Skin epidermis (tissue), 12 donors: ENCODE measurements at regions not wholly inside any gene's neighbourhood (a gene's known extent, or its start where the extent isn't known, plus 50 kb on each side); places are given as distances from the start of the nearest gene placed in this dataset.
"Not testable (repeated sequence)": the region's sequence is repeated elsewhere in the genome, so short reads cannot be mapped to it uniquely, and the experiment has no call there.

ENCODE experiments used
- H3K27ac ChIP-seq, 21 experiments: fragments of 200-600 bp; sonication (generic) in 11 of 21; one replicate each; pipeline ENCODE4 v1.5.0; 2020; ENCODE audit warnings: mild to moderate bottlenecking in 3 of 21, inconsistent platforms in 2 of 21, moderate library complexity in 2 of 21
- H3K4me3 ChIP-seq, 7 experiments: fragments of 200-600 bp; sonication (generic) in 2 of 7; one replicate each; pipeline ENCODE4 v1.5.0; 2020; ENCODE audit warnings: inconsistent platforms in 2 of 7, mild to moderate bottlenecking in 2 of 7, moderate library complexity in 1 of 7

GRCh38 chr3:5767304-5767703, 579.8 kb downstream of the EDEM1 start:
- no peak overlapping the region for H3K27ac ChIP-seq
- H3K4me3 ChIP-seq = no peak overlapping the region

DNA sequence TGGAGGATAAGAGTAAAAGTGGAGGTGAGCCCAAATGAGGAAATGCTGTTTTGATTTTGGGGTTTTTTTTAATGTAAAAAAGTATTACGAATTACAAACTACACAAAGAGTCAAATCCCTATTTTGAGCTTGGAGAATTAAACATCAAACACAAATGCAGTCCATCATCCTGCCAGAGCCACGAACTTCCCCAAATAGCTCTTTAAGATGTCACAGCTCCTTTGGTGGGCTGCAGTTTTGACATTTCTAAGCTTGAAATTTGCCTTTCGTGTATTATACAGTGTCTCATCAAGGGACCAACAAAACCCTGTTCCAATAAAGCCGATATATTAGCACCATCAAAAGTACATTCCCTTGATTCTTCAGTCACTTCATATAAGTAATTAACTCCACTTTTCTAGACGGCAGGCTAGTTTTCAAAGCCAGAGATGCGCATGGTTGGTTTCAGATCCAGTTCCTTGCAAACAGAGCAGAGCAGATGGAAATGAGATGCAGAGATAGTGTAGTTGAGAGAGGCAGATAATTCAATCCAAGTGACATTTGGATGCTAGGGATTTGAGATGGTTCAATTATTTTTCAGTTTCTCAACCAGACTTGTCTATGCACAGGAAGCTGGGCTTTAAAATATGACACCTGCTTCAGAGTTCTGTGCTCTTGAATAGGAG, 580.9 kb downstream of the EDEM1 start:
- H3K4me3 ChIP-seq = no peak overlapping the region
- no peak overlapping the region for H3K27ac ChIP-seq

DNA sequence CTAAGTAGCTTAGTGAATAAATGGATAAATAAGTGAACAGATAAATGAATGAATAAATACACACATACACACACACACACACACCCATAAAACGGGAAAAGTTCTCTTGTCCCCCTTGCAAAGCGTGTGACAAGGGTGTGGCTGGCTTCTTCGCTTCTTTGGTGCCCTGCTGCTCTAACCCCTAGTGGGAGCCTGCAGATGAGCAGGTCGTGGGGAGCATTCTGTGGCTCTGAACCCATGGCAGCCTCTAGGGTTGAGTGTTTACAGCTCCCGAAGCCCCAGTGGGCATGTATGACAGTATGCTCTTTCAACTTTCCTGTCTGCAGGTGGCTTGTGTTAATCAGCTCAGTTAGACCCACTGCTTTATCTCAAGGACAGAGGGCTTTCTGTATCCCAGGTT, 582.3 kb downstream of the EDEM1 start:
- Histone ChIP-seq H3K27ac (no peak overlapping the region), H3K4me3 (no peak overlapping the region)

DNA sequence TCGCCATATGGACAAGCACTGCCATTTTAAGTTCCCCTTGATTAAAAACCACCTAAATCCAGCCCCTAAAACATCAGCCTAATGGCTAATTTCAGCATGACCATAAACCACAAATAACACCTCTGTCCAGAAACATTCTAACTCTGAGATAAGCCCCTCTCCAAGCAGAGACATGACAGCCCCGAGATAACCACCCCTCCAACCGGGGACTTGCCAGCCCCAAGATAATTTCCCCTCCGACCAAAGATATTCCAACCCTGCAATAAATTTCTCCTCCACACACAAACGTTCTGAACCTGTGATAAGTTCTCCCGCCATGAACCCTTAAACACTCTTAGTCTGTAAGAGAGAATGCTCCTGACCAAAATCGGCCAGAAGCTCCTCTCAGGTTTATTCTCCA, 586.8 kb downstream of the EDEM1 start:
- H3K4me3 ChIP-seq = no peak overlapping the region
- H3K27ac ChIP-seq = no peak overlapping the region

DNA sequence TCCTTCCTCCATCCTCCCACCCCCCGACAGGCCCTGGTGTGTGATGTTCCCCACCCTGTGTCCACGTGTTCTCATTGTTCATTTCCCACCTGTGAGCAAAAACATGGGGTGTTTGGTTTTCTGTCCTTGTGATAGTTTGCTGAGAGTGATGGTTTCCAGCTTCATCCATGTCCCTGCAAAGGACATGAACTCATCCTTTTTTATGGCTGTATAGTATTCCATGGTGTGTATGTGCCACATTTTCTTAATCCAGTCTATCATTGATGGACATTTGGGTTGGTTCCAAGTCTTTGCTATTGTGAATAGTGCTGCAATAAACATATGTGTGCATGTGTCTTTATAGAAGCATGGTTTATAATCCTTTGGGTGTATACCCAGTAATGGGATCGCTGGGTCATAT, 587.6 kb downstream of the EDEM1 start:
- H3K4me3 ChIP-seq, H3K27ac ChIP-seq: not testable (repeated sequence)

- no peak overlapping the region for H3K4me3 ChIP-seq
Observed at GRCh38 chr3:5784690-5785089, 597.2 kb downstream of the EDEM1 start.

GRCh38 chr3:5787861-5788488, 600.5 kb downstream of the EDEM1 start:
- H3K4me3 ChIP-seq = no peak overlapping the region

More at GRCh38 chr3:5784690-5785089, 597.2 kb downstream of the EDEM1 start:
- H3K27ac ChIP-seq = no peak overlapping the region

DNA sequence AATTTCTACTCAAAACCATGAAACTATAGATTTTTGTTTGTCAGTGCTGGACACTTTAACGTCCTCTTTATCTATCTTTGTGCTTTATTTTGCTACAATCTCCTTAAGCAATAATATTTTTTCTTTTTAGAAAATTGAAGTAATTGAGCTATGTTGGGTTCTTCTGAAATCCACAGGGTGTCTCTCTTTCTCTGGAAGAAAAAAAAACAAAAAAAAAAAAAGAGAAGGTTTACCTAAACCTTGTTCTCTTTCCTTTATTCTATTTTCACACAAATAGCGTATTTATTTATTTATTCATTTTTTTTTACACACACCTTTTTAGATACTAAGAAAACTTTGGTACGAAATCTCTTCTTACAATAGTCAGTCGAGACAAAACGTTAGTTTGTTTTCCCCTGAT, 601.0 kb downstream of the EDEM1 start:
- Histone ChIP-seq H3K4me3 (no peak overlapping the region), H3K27ac (no peak overlapping the region)

More at GRCh38 chr3:5787861-5788488, 600.5 kb downstream of the EDEM1 start:
- no peak overlapping the region for H3K27ac ChIP-seq

- Histone ChIP-seq H3K4me3 (no peak overlapping the region), H3K27ac (no peak overlapping the region)
Observed at GRCh38 chr3:5791558-5791957, 604.1 kb downstream of the EDEM1 start.

DNA sequence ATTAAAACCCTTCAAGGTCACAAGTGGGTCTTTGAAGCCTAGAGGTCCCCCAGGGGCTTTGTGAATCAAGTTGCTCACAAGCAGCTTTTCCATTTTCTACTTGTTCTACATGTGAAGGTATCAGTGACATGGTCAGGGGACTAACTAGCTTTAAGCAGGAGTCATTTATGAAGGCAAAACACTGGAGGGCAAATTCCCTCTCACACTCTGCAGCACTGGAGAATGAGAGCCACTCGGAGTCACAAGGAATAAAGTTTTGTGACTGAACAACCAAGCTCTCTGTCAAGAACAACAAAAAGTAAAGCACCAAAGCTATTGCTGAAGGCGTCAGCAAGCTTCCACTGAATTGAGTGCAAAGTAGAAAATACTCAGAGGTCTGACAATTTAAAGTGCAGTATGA, 609.0 kb downstream of the EDEM1 start:
- Histone ChIP-seq H3K4me3 (no peak overlapping the region), H3K27ac (no peak overlapping the region)

GRCh38 chr3:5798809-5799208, 611.3 kb downstream of the EDEM1 start:
- H3K4me3 ChIP-seq = no peak overlapping the region

GRCh38 chr3:5799398-5799797, 611.9 kb downstream of the EDEM1 start:
- Histone ChIP-seq H3K4me3 (no peak overlapping the region), H3K27ac (no peak overlapping the region)

More at GRCh38 chr3:5798809-5799208, 611.3 kb downstream of the EDEM1 start:
- no peak overlapping the region for H3K27ac ChIP-seq

- Histone ChIP-seq H3K27ac (no peak overlapping the region), H3K4me3 (no peak overlapping the region)
Observed at GRCh38 chr3:5800965-5801364, 613.5 kb downstream of the EDEM1 start.

GRCh38 chr3:5806192-5806591, 618.7 kb downstream of the EDEM1 start:
- no peak overlapping the region for H3K27ac ChIP-seq
- no peak overlapping the region for H3K4me3 ChIP-seq

GRCh38 chr3:5809586-5810246, 622.2 kb downstream of the EDEM1 start:
- H3K4me3 ChIP-seq = no peak overlapping the region
- H3K27ac ChIP-seq = no peak overlapping the region

DNA sequence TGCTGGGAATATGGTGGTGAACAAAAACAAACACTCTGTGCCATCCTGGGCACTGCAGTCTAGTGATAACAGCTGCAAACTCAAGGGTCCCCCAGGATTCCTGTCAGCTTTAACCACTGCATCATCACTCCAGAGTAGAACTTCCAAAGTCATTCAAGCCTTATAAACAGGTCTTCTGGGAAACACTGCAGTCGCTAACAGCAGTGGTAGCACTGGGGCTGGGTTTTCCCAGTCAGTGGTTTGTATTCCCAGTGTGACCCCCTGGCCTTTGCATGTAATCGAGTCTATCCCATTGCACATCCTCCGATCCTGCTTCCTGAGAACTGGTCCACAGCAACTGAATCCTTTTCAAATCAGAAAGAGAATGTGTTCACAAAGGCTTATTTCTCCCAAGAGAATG, 623.5 kb downstream of the EDEM1 start:
- H3K4me3 ChIP-seq = no peak overlapping the region
- no peak overlapping the region for H3K27ac ChIP-seq

DNA sequence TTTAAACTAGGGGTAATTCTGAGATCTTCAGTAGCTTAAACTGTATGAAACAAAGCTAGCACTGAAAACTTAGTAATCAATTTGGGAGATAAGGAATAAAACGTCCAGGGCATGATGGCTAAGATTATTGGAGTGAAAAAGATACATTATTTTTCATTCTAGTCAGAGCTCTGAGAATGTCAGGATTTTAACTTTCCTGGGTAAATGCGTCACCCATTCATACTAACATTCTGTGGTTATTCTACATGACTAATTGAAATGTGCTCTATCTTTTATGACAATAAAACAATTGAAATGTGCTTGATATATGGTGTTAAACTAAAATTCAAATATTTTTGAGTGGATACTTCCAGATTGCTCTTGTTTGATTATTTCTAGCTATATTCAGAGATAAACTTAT, 626.0 kb downstream of the EDEM1 start:
- no peak overlapping the region for H3K27ac ChIP-seq

GRCh38 chr3:5822843-5823242, 635.3 kb downstream of the EDEM1 start:
- Histone ChIP-seq H3K4me3 (no peak overlapping the region), H3K27ac (no peak overlapping the region)

More for the DNA sequence above, 626.0 kb downstream of the EDEM1 start:
- H3K4me3 ChIP-seq = no peak overlapping the region

DNA sequence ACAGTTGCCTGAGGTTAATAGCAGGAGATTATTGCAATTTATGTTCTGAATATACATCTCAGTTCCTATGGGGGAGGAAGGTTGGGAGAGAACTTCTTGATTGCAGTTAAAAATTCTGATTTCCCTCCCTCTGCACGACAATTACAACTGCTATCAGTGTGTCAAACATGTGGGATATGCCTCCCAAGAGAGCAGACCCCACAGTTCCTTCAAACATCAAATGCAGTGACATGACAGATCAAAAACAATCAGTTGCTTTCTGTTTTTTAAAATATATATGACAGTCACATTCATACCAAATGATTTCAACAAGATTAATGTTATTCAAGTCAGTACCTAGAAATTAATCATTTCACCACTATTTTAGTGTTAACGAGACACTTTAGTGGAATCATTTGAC, 639.0 kb downstream of the EDEM1 start:
- no peak overlapping the region for H3K4me3 ChIP-seq
- no peak overlapping the region for H3K27ac ChIP-seq

- Histone ChIP-seq H3K4me3 (no peak overlapping the region), H3K27ac (no peak overlapping the region)
Observed at GRCh38 chr3:5828251-5828650, 640.7 kb downstream of the EDEM1 start.

GRCh38 chr3:5840056-5840455, 652.5 kb downstream of the EDEM1 start:
- Histone ChIP-seq H3K4me3 (no peak overlapping the region), H3K27ac (no peak overlapping the region)
